ENCODE measurements at regions not wholly inside any gene's neighbourhood (a gene's known extent, or its start where the extent isn't known, plus 50 kb on each side); places are given as distances from the start of the nearest gene placed in this dataset.

GRCh38 chr1:69263921-69264391, 303.8 kb upstream of the LRRC7 start:
- DNase-seq = no peak

DNA sequence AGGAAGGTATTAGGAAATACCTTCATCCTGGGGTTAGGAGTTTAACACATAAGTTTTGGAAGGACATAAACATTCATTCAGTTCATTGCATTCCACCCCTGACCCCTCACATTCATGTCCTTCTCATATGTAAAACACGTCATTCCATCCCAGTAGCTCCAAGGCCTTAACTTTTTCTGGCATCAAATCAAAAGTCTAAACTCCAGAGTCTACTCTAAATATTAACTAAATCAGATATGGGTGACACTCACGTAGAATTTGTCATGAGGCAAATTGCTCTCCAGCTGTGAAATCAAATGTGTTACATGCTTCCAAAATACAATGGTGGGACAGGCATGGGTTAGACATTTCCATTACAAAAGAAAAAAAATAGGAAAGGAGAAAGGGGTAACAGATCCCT, 298.2 kb upstream of the LRRC7 start:
- DNase-seq = no peak

DNA sequence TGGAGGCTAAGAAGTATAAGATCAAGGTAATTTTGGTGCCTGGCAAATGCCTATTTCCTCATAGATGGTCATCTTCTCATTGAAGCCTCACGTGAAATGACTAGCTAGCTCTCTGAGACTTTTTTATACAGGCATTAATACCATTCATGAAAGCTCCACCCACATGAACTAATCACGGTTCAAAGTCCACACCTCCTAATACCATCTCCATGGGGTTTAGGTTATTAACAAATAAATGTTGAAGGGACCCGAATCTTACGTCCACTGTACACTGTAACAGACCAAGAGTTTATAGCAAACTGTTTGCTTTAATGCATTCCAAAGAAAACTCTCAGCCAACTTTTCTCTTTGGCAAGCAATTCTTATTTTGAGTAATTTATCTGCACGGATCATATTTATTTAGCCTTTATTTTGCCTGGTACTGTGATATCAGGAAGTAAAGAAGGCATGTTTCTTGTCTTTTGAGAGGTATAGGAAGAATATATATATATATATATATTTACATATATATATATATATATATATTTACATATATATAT, 296.1 kb upstream of the LRRC7 start:
- no peak for DNase-seq

- DNase-seq = no peak
These were observed 295.0 kb upstream of the LRRC7 start for GRCh38 chr1:69272684-69273083.

DNA sequence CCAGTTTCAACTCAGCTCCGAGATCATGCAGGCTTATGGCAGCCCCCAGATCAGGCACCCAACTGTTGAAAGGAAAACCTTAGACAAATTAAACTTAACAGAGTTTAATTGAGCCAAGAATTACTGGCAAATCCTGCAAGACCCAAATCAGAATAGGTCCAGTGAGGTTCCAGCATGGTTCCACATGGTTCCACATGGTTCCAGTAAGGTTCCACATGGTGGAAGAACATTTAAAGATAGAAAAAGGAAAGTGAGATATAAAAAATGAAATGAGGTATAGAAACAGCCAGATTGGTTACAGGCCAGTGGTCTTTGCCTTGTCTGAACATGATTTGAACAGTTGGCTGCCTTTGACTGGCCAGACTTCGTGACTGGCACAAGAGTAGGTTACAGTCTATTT, 288.8 kb upstream of the LRRC7 start:
- no peak for DNase-seq

DNA sequence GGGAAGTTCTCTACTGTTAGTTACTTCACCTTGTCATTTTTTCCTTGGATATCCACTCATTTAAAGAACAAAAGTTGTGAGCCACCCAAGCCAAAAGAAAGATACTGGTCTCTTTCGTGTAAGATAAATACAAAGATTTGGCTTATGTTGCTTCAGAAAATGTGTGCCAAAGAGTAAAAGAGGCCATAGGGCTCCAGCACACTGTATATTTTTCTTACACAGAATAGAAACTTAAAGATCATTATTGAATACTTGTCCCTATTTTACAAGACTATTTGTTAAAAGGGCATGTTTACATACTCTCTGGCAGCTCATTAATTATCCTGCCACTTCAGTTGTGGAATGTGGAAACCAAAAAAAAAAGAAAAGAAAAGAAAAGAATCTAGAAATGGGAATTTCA, 284.2 kb upstream of the LRRC7 start:
- no peak for DNase-seq

- no peak for DNase-seq
These were observed 283.2 kb upstream of the LRRC7 start for GRCh38 chr1:69284508-69284907.

DNA sequence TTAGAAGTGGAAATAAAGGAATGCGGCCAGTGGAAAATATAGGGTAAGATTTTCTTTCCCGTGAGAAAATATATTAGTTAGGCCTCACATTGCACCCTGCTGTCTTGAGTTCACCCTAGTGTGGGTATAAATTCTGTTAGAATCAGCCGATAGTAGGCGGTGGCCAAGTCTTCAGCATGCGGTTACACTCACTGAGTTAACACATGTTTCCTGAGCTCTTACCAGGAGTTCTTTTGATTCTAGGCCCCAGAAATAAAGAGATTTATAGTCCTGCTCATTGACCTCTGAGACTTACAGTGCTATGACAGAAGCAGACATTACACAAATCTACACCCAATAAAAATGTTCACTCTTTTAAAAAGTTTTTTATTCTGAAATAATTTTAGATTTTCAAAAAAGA, 279.3 kb upstream of the LRRC7 start:
- no peak for DNase-seq

DNA sequence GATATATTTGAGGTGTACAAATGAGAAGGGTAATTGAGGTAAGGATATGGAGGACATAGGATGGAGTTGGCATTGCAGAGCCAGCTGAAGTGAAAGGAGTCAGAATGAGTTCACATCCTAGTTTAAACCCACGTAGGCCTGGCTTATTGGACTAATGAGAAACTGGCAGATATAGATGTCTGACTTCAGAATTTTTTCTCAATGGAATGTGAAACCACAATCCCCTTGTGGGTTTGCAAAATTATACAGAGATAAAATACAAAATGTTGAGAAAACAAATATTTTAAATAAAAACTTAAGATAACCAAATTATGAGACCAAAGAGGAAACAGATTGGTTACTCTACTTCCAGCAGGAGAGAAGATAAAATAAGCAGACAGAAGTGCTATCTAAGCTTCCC, 277.4 kb upstream of the LRRC7 start:
- no peak for DNase-seq

GRCh38 chr1:69291541-69291940, 276.2 kb upstream of the LRRC7 start:
- no peak for DNase-seq

GRCh38 chr1:69292833-69293232, 274.9 kb upstream of the LRRC7 start:
- no peak for DNase-seq

DNA sequence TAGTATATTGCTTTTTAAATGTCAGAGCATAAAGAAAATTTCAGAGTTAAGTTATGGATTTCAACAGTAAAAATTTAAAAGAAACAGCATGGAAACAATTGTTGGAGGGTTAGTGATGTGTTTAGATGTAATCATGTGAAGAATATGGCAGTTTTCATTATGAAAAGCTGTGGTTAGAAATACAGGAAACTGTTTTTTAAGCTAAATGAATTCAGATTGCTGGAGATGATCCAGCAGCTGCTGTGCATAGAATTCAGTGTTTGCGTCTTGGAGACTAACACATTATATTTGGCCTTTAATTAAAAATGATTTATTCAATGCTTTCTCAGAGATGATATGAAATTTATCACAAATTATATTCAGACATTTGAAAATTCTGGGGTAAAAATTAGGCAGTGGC, 273.6 kb upstream of the LRRC7 start:
- no peak for DNase-seq

GRCh38 chr1:69295265-69295664, 272.5 kb upstream of the LRRC7 start:
- DNase-seq = no peak

GRCh38 chr1:69305621-69306020, 262.1 kb upstream of the LRRC7 start:
- DNase-seq = no peak

DNA sequence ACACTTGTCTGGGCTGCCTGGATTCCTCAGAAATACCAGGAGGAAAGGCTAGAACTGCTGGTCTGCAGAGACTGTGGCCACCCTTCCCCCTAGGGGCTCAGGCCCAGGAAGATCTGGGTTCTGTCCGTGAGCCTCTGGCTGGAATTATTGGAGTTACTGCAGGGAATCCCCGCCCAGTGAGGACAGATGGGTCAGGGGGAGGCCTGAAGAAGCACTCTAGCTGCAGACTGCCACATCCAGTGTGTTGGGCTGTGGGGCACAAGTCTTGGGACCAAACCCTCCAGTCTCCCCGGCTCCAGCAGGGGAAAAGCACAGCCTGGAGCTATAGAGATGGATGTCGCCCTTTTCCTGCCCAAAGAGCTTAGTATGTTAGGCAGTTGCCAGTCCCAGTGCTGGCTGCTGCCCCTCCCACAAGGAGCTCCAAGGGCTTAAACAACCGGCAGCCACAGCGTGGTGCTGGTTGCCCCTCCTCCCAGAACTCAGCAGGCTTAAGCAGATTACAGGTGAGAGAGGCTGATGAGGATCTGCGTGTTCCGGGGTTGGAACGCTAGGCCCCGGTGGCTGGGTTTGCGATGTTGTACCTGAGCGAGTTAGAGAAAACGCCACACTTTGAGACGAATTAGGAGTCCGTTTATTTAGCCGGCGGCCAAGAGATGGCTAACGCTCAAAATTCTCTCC, 255.5 kb upstream of the LRRC7 start:
- no peak for DNase-seq

- no peak for DNase-seq
These were observed 254.6 kb upstream of the LRRC7 start for GRCh38 chr1:69313118-69313517.

DNA sequence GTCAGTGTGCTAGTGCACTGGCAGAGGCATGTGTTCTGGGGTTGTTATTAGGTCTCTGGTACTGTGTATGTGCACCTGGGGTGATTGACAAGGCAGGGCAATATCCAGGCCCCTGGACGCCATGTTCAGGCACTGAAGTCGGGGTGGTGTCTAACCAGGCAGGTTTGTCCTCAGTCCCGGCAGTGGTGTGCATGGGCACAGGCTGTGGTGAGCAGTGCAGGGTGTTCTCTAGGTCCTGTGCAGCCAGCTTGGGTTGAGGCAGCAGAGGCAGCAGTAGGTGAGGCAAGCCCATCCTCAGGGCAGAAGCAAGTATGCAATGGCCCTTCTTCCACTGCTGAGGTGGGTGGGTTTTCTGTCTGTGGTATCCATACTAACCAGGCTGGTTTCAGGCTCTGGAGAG, 252.3 kb upstream of the LRRC7 start:
- DNase-seq = no peak

DNA sequence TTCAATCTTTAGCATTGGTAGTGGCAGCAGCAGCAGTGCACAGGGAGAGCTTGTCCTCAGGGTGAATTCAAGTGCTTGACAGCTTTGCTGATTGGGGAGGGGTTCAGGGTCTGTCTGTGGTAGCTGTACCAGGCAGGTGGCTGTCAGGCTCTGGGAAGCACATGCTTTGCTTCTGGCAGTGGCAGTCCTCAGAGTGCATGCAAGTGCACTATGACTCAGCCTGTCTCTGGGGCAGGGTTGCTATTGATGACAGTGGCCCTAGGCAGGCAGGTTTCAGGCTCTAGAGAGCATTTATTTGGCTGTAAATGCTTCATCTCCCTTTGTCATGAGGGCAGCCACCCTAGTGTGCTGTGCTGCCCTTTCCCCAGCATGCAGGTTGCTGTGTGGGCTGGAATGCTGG, 251.9 kb upstream of the LRRC7 start:
- no peak for DNase-seq

DNA sequence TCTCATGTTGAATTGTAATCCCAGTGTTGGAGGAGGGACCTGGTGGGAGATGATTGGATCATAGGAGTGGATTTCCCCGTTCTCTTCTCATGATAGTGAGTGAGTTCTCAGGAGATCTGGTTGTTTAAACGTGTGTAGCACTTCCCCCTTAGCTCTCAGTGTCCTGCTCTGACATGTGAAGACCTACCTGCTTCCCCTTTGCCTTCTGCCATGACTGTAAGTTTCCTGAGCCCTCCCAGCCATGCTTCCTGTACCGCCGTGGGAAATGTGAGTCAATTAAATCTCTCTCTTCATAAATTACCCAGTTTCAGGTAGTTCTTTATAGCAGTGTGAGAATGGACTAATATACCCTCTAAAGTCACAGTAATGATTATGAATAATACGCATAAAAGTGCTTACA, 248.4 kb upstream of the LRRC7 start:
- no peak for DNase-seq

DNA sequence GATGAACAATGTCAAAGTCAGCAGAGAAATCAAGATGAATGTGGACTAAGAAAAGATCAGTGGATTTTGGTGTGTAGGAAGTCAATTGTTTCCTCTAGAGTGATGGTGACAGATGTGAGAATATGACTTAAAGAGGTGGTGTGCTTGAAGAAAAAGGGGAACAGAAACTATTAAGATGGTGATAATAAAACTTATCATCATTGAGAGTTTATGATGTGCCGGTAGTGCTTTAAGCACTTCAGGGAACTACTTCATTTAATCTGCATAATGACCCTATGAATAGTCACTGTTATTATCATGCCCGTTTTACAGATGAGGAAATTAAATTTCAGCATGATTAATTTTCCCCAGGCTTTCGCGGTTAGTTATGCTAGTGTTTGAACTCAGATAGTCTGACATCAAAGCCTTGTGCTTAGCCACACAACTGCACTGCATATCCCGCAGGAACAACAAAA, 246.9 kb upstream of the LRRC7 start:
- no peak for DNase-seq

- DNase-seq = no peak
These were observed 246.4 kb upstream of the LRRC7 start for GRCh38 chr1:69321311-69321710.

GRCh38 chr1:69328186-69328585, 239.5 kb upstream of the LRRC7 start:
- DNase-seq = no peak

- DNase-seq = no peak
These were observed 204.5 kb upstream of the LRRC7 start for GRCh38 chr1:69363236-69363635.

GRCh38 chr1:69373520-69373919, 194.2 kb upstream of the LRRC7 start:
- no peak for DNase-seq

DNA sequence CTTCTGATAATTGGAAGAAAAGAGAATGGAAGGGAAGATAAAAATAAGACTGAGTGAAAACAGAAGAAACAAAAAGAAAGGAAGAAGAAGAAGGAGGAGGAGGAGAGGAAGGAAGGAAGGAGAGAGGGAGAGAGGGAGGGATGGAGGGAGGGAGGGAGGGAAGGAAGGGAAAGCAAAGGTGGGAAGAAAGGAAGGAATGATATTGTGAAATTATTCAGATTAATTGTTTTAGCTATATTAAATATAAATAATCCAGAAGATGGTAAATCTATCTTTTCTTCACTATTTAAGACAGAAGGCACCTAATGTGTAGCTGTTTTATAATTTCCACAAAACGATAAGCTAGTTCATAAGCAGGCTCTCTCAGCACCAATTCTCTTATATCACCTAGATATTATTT, 191.3 kb upstream of the LRRC7 start:
- DNase-seq = no peak
